ENCODE measurements at regions not wholly inside any gene's neighbourhood (a gene's known extent, or its start where the extent isn't known, plus 50 kb on each side); places are given as distances from the start of the nearest gene placed in this dataset.

DNA sequence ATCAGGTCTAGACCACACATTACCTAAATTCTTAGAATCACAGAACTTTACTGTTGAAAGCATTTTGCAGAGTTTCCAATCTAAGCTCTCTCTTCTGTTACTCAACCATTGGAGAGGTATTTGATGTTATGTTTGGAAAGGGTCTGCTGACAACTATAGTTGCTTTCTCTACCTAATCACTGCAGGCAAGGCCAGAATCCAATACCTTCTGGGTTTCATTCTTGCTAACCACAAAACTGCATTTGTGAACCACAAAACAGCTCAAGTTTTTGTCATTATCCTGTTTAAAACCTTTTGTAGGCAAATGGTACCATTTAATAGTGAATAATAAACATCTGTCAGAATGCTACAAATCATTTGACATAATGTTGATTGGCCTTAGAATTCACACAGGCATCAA is 380.1 kb downstream of the GASK1B start:
- H3K27ac ChIP-seq: no peak overlapping the region
- TF ChIP-seq ZFX (IDR thresholded peaks at IDR 0.05) (no peak), CTCF (conservative IDR thresholded peaks at IDR 0.05) (no peak)

- no peak overlapping the region for H3K27ac ChIP-seq
- TF ChIP-seq CTCF (conservative IDR thresholded peaks at IDR 0.05) (no peak), ZFX (IDR thresholded peaks at IDR 0.05) (no peak)
Measured at GRCh38 chr4:157791236-157791635, 381.6 kb downstream of the GASK1B start.

DNA sequence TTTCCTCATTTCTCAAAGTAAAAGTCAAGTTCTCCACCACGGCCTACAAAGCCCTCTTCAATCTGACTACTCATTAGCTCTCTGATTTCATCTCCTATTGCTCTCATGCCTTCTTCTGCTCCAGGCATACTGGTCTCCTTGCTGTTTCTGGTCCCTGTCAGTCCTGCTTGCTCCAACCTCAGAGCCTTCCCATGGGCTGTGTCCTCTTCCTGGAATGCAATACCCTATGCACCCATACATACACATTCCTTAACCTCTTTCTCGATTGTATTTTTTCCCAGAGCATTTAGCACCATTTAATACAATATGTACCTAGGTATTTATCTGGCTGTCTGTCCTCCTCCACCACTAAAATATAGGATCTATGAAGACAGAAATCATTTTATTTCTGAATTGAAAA is 385.2 kb downstream of the GASK1B start:
- TF ChIP-seq CTCF (conservative IDR thresholded peaks at IDR 0.05): no peak
- no peak for TF ChIP-seq ZFX (IDR thresholded peaks at IDR 0.05)
- no peak overlapping the region for H3K27ac ChIP-seq

GRCh38 chr4:157781361-157781760 is 391.5 kb downstream of the GASK1B start:
- no peak overlapping the region for H3K27ac ChIP-seq
- TF ChIP-seq CTCF (conservative IDR thresholded peaks at IDR 0.05) (no peak), ZFX (IDR thresholded peaks at IDR 0.05) (no peak)

DNA sequence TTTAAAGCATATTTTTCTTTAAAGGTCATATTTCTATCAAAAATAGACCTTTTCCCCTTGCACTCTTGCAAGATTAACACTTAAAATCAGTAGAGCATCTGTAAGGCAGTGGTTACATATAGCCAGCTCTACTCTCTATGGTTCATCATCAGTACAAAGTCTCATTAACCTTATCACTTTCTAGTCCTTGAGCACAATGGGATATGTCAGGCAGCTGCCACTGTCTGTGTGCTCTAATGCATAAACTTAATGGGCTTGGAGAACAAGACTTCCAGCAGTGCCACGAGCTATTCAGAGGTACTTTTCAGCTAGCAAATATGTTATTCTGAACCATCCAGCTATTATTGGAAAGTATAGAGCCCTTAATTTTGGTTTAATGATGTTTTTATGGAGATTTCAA is 393.7 kb downstream of the GASK1B start:
- no peak for TF ChIP-seq CTCF (conservative IDR thresholded peaks at IDR 0.05)
- no peak for TF ChIP-seq ZFX (IDR thresholded peaks at IDR 0.05)
- H3K27ac ChIP-seq: no peak overlapping the region

DNA sequence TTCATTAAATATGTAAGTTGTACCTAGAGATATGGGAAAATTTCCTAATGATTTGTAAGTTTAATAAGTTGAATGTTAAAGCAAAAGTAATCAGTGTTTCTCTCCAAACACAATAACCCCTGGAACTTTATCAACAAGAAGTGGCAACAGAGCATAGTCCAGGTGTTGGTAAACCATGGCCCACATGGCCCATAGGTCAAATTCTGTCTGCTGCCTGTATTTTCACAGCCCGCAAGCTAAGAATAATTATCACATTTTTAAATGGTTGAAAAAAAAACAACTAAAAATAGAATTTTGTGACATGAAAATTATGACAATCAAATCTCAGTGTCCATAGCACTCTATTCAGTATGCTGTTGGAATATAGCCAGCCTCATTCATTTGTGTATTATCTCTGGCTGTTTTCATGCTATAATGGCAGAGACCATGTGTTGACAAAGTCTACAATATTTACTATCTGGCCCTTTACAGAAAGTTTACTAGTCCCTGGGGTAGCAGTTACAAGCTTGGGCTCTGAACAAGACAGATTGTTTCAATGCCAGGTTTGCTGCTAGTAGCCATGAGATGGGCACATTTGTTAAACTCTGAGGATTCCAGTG is 395.8 kb downstream of the GASK1B start:
- TF ChIP-seq CTCF (conservative IDR thresholded peaks at IDR 0.05): no peak
- TF ChIP-seq ZFX (IDR thresholded peaks at IDR 0.05): no peak
- no peak overlapping the region for H3K27ac ChIP-seq

GRCh38 chr4:157775971-157776370 is 396.9 kb downstream of the GASK1B start:
- TF ChIP-seq CTCF (conservative IDR thresholded peaks at IDR 0.05): no peak
- no peak for TF ChIP-seq ZFX (IDR thresholded peaks at IDR 0.05)
- no peak overlapping the region for H3K27ac ChIP-seq

All from C4-2B (cell line).